HEK293T (cell line): ENCODE measurements at regions not wholly inside any gene's neighbourhood (a gene's known extent, or its start where the extent isn't known, plus 50 kb on each side); places are given as distances from the start of the nearest gene placed in this dataset.

ENCODE experiments used
- ELF4 ChIP-seq: fragments of 450-650 bp; IDR thresholded peaks from 2 replicates; pipeline ENCODE4 v1.6.1; 2017; ENCODE audit warnings: antibody characterized with exemption
- HDGF ChIP-seq: fragments of 450-650 bp; IDR thresholded peaks from 2 replicates; pipeline ENCODE4 v1.6.1; 2017; ENCODE audit warnings: antibody characterized with exemption, borderline replicate concordance

GRCh38 chr6:114651611-114652010 lies 308.8 kb upstream of the HS3ST5 start:
- TF ChIP-seq HDGF (no peak), ELF4 (no peak)
